HL-60 (cell line): ENCODE measurements at regions not wholly inside any gene's neighbourhood (a gene's known extent, or its start where the extent isn't known, plus 50 kb on each side); places are given as distances from the start of the nearest gene placed in this dataset.

ENCODE experiments used
- DNase-seq, 2 experiments: peaks; one replicate each; pipeline ENCODE4 v3.0.0-alpha.2; 2010 to 2020; ENCODE audit warnings: low read depth in 1 of 2, low spot score in 1 of 2
- H3K27ac ChIP-seq: fragments of 250-450 bp; sonication (Bioruptor Pico); replicated peaks from 2 replicates; pipeline ENCODE4 v1.5.1; 2020; ENCODE audit warnings: mild to moderate bottlenecking, moderate library complexity
- H3K27me3 ChIP-seq: fragments of 250-450 bp; sonication (Bioruptor Pico); 2 replicates; pipeline ENCODE4 v1.5.1; 2021; ENCODE audit warnings: mild to moderate bottlenecking, moderate library complexity; ENCODE audit not compliant: insufficient read depth, poor library complexity, severe bottlenecking
- H3K4me3 ChIP-seq: replicated peaks from 2 replicates; pipeline ENCODE4 v1.5.1; 2011; ENCODE audit warnings: mild to moderate bottlenecking, control low read depth, low read length; ENCODE audit not compliant: insufficient read depth
- GABPA ChIP-seq: IDR thresholded peaks from 2 replicates; pipeline ENCODE4 v1.6.1; 2012; ENCODE audit warnings: low read depth
- POLR2AphosphoS5 ChIP-seq: IDR thresholded peaks from 2 replicates; pipeline ENCODE4 v1.6.1; 2012; ENCODE audit warnings: low read depth
- SPI1 ChIP-seq: IDR thresholded peaks from 2 replicates; pipeline ENCODE4 v1.6.1; 2012; ENCODE audit warnings: low read depth, mild to moderate bottlenecking, borderline replicate concordance
- TF ChIP-seq, protein P1 (sequence below): IDR thresholded peaks from one replicate; pipeline ENCODE4 v1.5.1; 2011; ENCODE audit warnings: low read length, control low read depth, inconsistent platforms; ENCODE audit not compliant: insufficient read depth
- TF ChIP-seq, protein P2 (sequence below): IDR thresholded peaks from 2 replicates; pipeline ENCODE4 v1.6.1; 2012; ENCODE audit warnings: low read depth; ENCODE audit not compliant: insufficient replicate concordance

DNA sequence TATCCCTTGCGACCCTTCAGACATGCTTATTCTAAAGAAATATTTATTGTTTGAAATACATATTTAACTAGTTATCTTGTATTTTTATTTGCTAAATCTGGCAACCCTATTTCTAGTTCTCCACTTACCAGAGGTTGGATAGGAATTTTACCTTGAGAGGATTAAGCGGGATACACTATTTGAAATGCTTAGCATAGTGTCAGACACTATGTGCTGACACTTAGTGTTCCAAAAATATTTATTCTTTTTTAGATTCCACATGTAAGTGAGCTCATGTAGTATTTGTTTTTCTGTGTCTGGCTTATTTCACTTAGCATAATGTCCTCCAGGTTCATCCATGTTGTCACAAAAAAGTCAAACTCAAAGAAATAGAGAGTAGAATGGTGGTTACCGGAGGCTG lies 78.7 kb downstream of the NTMT2 start:
- Histone ChIP-seq H3K27me3 (no peaks in the 10 kb centered on the region), H3K27ac (no peak overlapping the region), H3K4me3 (no peak overlapping the region)
- no peak for DNase-seq
- no peak for TF ChIP-seq POLR2AphosphoS5
- TF ChIP-seq GABPA = no peak
- TF ChIP-seq, protein P1, sequence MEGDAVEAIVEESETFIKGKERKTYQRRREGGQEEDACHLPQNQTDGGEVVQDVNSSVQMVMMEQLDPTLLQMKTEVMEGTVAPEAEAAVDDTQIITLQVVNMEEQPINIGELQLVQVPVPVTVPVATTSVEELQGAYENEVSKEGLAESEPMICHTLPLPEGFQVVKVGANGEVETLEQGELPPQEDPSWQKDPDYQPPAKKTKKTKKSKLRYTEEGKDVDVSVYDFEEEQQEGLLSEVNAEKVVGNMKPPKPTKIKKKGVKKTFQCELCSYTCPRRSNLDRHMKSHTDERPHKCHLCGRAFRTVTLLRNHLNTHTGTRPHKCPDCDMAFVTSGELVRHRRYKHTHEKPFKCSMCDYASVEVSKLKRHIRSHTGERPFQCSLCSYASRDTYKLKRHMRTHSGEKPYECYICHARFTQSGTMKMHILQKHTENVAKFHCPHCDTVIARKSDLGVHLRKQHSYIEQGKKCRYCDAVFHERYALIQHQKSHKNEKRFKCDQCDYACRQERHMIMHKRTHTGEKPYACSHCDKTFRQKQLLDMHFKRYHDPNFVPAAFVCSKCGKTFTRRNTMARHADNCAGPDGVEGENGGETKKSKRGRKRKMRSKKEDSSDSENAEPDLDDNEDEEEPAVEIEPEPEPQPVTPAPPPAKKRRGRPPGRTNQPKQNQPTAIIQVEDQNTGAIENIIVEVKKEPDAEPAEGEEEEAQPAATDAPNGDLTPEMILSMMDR = no peak
- TF ChIP-seq SPI1 = no peak
- TF ChIP-seq, protein P2, sequence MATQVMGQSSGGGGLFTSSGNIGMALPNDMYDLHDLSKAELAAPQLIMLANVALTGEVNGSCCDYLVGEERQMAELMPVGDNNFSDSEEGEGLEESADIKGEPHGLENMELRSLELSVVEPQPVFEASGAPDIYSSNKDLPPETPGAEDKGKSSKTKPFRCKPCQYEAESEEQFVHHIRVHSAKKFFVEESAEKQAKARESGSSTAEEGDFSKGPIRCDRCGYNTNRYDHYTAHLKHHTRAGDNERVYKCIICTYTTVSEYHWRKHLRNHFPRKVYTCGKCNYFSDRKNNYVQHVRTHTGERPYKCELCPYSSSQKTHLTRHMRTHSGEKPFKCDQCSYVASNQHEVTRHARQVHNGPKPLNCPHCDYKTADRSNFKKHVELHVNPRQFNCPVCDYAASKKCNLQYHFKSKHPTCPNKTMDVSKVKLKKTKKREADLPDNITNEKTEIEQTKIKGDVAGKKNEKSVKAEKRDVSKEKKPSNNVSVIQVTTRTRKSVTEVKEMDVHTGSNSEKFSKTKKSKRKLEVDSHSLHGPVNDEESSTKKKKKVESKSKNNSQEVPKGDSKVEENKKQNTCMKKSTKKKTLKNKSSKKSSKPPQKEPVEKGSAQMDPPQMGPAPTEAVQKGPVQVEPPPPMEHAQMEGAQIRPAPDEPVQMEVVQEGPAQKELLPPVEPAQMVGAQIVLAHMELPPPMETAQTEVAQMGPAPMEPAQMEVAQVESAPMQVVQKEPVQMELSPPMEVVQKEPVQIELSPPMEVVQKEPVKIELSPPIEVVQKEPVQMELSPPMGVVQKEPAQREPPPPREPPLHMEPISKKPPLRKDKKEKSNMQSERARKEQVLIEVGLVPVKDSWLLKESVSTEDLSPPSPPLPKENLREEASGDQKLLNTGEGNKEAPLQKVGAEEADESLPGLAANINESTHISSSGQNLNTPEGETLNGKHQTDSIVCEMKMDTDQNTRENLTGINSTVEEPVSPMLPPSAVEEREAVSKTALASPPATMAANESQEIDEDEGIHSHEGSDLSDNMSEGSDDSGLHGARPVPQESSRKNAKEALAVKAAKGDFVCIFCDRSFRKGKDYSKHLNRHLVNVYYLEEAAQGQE = no peak

DNA sequence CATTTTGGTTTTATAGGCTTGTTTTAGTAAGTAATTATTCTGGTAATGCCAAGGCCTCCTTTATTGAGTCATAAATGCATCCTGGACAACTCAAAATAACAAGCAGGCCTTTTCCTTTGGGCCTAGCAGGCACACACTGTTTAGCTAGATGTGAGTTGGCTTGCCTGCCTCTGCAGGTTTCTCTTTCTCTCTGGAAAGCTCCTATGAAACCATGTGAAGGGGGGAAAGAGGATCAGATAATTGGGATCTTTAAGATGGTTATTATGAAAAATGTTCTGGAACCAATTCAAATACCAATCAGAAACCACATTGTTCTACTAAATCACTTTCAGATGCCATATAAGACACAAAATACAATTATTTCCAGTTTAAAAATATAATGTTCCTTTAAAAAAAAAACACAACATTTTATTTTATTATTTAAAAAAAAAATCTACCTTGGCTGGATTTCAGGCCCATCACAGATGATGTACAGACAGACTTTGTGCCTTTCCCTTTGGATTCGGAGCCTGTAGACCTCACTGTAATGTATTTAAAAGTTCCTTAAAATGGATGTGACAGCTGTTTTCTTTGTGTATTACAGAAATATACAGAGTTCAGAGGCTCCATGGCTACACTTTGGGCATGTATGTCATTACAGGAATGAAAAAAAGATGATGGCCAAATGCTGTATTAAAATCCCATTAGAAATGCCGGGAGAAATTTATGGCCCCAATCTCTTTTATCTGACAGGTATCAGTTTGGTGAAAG lies 80.2 kb downstream of the NTMT2 start:
- H3K4me3 ChIP-seq = no peak overlapping the region
- no peak overlapping the region for H3K27ac ChIP-seq
- TF ChIP-seq, protein P1 = no peak
- no peak for TF ChIP-seq POLR2AphosphoS5
- TF ChIP-seq SPI1 = no peak
- TF ChIP-seq GABPA = no peak
- TF ChIP-seq, protein P2 = no peak
- no peak for DNase-seq
- H3K27me3 ChIP-seq = no peaks in the 10 kb centered on the region

DNA sequence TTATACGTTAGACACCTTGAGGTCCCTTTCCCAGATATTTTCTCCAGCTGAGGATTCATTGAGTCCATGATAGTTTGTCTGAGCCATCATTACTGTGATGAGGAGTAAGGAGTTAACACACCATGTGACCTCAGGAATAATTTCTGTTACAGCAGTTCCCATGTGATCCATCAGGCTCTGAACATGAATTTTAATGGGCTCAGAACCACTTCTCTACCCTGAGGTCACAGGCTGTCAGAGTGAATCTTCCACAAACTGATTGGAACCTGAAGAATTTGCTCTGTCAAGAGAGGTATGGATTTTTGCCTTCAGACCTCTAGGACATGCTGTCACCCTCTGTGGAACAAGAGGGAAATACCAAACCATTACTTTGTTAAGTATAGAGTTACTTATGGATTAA lies 81.0 kb downstream of the NTMT2 start:
- Histone ChIP-seq H3K4me3 (no peak overlapping the region), H3K27ac (no peak overlapping the region), H3K27me3 (no peaks in the 10 kb centered on the region)
- TF ChIP-seq GABPA = no peak
- TF ChIP-seq, protein P1 = no peak
- no peak for TF ChIP-seq SPI1
- TF ChIP-seq, protein P2 = no peak
- TF ChIP-seq POLR2AphosphoS5 = no peak
- no peak for DNase-seq
